HepG2 (cell line): ENCODE measurements at regions not wholly inside any gene's neighbourhood (a gene's known extent, or its start where the extent isn't known, plus 50 kb on each side); places are given as distances from the start of the nearest gene placed in this dataset.

ENCODE experiments used
- ATAC-seq: fragments of 200-7000 bp; cut with Tn5 transposase; 3 replicates; pipeline ENCODE4 v1.9.1; 2020; ENCODE audit warnings: mild to moderate bottlenecking, moderate library complexity
- BruUV-seq: library from RNA; stranded (reverse); fragments of 400-500 nt; replicated peaks from 2 replicates; lab custom pipeline; 2021; lab: Mats Ljungman, UMichigan
- CTCF ChIA-PET: fragments of 300-600 bp; formaldehyde crosslinking; extraction: SDS; loops from one replicate; lab custom pipeline; 2021; ENCODE audit warnings: low total read pairs, inconsistent platforms, low intra/inter-chr PET ratio; lab: Yijun Ruan, JAX
- POLR2A ChIA-PET: fragments of 350-600 bp; sonication (Branson Sonifier 250); formaldehyde crosslinking; loops from one replicate; lab custom pipeline; 2020; ENCODE audit warnings: antibody characterized with exemption, inconsistent platforms; lab: Yijun Ruan, JAX
- DNase-seq: peaks from one replicate; pipeline ENCODE4 v3.0.0-alpha.2; 2015; ENCODE audit warnings: low spot score
- FAIRE-seq: peaks from 3 replicates; lab custom pipeline; 2011; peaks lifted over from hg19 to GRCh38; lab: Jason Lieb, UNC
- H2AFZ ChIP-seq: one replicate; pipeline ENCODE4 v1.6.1; 2011; ENCODE audit warnings: low read length, inconsistent platforms
- H3K27ac ChIP-seq: fragments of 300-600 bp; 3 replicates; pipeline ENCODE4 v1.8.0; 2011; ENCODE audit warnings: mixed run types, mild to moderate bottlenecking, mixed read lengths, low read length, inconsistent platforms; ENCODE audit not compliant: insufficient read depth; ENCODE audit errors: extremely low read length
- H3K27me3 ChIP-seq, 2 experiments: fragments of 200-600 bp in 1 of 2; 2 replicates in 1 of 2; 3 replicates in 1 of 2; pipeline versions ENCODE4 v1.6.0 to v1.8.0; 2011; ENCODE audit warnings: low read length in 2 of 2, mild to moderate bottlenecking in 2 of 2, moderate library complexity in 2 of 2, inconsistent platforms in 1 of 2; ENCODE audit not compliant: insufficient read depth in 2 of 2, control insufficient read depth in 1 of 2
- H3K36me3 ChIP-seq, 2 experiments: fragments of 200-600 bp in 1 of 2; replicated peaks in 1 of 2; 2 replicates in 1 of 2; 3 replicates in 1 of 2; pipeline versions ENCODE4 v1.5.1 to v1.8.0; 2011; ENCODE audit warnings: low read length in 2 of 2, inconsistent platforms in 1 of 2; ENCODE audit not compliant: insufficient read depth in 2 of 2, control insufficient read depth in 1 of 2
- H3K4me1 ChIP-seq: 2 replicates; pipeline ENCODE4 v1.5.1; 2012; ENCODE audit warnings: low read length, inconsistent platforms; ENCODE audit not compliant: insufficient read depth
- H3K4me2 ChIP-seq: 2 replicates; pipeline ENCODE4 v1.6.0; 2011; ENCODE audit warnings: low read depth, low read length, inconsistent platforms
- H3K4me3 ChIP-seq, 3 experiments: fragments of 200-600 bp in 1 of 3; sonication (generic), shearing (Covaris generic) in 1 of 3; replicated peaks in 1 of 3; 2 replicates each; pipeline ENCODE4 v1.5.1; 2011 to 2016; ENCODE audit warnings: low read length in 3 of 3, inconsistent platforms in 2 of 3, low read depth in 2 of 3, mild to moderate bottlenecking in 2 of 3, control low read depth in 1 of 3, mixed read lengths in 1 of 3; ENCODE audit not compliant: insufficient read depth in 1 of 3
- H3K79me2 ChIP-seq: one replicate; pipeline ENCODE4 v1.6.1; 2011; ENCODE audit warnings: low read length, inconsistent platforms; ENCODE audit not compliant: insufficient read depth
- H3K9ac ChIP-seq: 2 replicates; pipeline ENCODE4 v1.6.0; 2011; ENCODE audit warnings: mild to moderate bottlenecking, low read depth, low read length, inconsistent platforms; ENCODE audit not compliant: insufficient read depth
- H3K9me3 ChIP-seq: 2 replicates; pipeline ENCODE4 v1.5.1; 2012; ENCODE audit warnings: mild to moderate bottlenecking, low read length
- H4K20me1 ChIP-seq: 2 replicates; pipeline ENCODE4 v1.6.0; 2011; ENCODE audit warnings: inconsistent platforms, mild to moderate bottlenecking, low read length, moderate library complexity; ENCODE audit not compliant: insufficient read depth
- AHR ChIP-seq: IDR thresholded peaks from 2 replicates; pipeline ENCODE4 v1.6.1; 2018; ENCODE audit warnings: missing genetic modification reagents, missing compliant biosample characterization
- HNRNPK ChIP-seq: fragments of 200-400 bp; formaldehyde crosslinking; IDR thresholded peaks from 2 replicates; pipeline ENCODE4 v1.6.1; 2018; ENCODE audit warnings: low read length, low read depth, moderate library complexity, mild to moderate bottlenecking; ENCODE audit not compliant: poor library complexity, severe bottlenecking
- PHF5A ChIP-seq: IDR thresholded peaks from one replicate; pipeline ENCODE4 v1.6.1; 2018; ENCODE audit warnings: low read depth, missing genetic modification reagents; ENCODE audit not compliant: unreplicated experiment
- SIX1 ChIP-seq: sonication (generic); formaldehyde crosslinking; IDR thresholded peaks from 2 replicates; pipeline ENCODE4 v1.4.0; 2020; ENCODE audit warnings: missing genetic modification reagents, borderline replicate concordance
- ZMYM3 ChIP-seq: sonication (generic); formaldehyde crosslinking; IDR thresholded peaks from 2 replicates; pipeline ENCODE4 v1.5.1; 2020; ENCODE audit warnings: mild to moderate bottlenecking, missing genetic modification reagents
- in situ Hi-C: cut with HindIII; loops from 2 replicates; pipeline ENCODE4 v1.10.0; 2017; ENCODE audit warnings: low pct_unique_long_range_greater_than_20kb; ENCODE audit not compliant: extremely low pct_ligation_motif_present
- intact Hi-C: fragments of 100-400 bp; cut with micrococcal nuclease; formaldehyde crosslinking; loops from one replicate; pipeline ENCODE4 v1.10.0; 2022; ENCODE audit not compliant: unreplicated experiment
- TF ChIP-seq, protein P1 (sequence below): sonication (generic); formaldehyde crosslinking; conservative IDR thresholded peaks from 2 replicates; pipeline ENCODE4 v1.8.0; 2022; ENCODE audit warnings: mild to moderate bottlenecking, moderate library complexity, missing genetic modification reagents
- TF ChIP-seq, protein P2 (sequence below): IDR thresholded peaks from 2 replicates; pipeline ENCODE4 v1.6.1; 2016; ENCODE audit warnings: missing compliant biosample characterization, missing genetic modification reagents, borderline replicate concordance
- TF ChIP-seq, protein P3 (sequence below): sonication (generic); formaldehyde crosslinking; IDR thresholded peaks from 2 replicates; pipeline ENCODE4 v1.8.0; 2022; ENCODE audit warnings: mild to moderate bottlenecking, missing genetic modification reagents

DNA sequence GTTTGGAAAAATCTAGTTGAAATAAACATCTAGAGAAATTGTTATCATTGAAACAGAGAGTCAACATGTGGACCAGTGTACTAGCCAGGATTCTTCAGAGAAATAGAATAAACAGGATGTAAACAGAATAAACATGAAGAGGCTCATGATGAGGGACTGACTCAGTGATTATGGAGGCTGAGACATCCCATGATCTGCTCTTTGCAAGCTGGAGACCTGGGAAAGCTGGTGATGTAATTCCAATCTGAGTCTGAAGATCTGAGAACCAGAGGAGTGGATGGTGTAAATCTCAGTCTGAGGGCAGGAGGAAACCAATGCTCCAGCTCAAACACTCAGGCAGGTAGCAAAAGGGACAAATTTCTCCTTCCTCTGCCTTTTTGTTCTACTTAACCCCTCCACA lies 62.9 kb upstream of the FAM180A start:
- FAIRE-seq: no peak
- Histone ChIP-seq H3K27me3 (peaks cover 3 to 38% of the 10 kb centered on the region in 2 experiments; a peak in 3 of 5 replicates), H3K9me3 (no peaks in the 10 kb centered on the region), H3K4me2 (no peak overlapping the region), H3K4me1 (peaks cover 10% of the 10 kb centered on the region; the same call in 1 of the 2 replicates), H3K27ac (no peak overlapping the region), H2AFZ (no peak overlapping the region), H4K20me1 (no peaks in the 10 kb centered on the region), H3K79me2 (no peaks in the 10 kb centered on the region), H3K9ac (no peak overlapping the region), H3K4me3 (no peak overlapping the region), H3K36me3 (no peaks in the 10 kb centered on the region)
- ATAC-seq: no peak
- ChIA-PET POLR2A (no interaction called here), CTCF (no interaction called here)
- in situ Hi-C loops (no loop called here), intact Hi-C loops (no loop called here)
- TF ChIP-seq, protein P1, sequence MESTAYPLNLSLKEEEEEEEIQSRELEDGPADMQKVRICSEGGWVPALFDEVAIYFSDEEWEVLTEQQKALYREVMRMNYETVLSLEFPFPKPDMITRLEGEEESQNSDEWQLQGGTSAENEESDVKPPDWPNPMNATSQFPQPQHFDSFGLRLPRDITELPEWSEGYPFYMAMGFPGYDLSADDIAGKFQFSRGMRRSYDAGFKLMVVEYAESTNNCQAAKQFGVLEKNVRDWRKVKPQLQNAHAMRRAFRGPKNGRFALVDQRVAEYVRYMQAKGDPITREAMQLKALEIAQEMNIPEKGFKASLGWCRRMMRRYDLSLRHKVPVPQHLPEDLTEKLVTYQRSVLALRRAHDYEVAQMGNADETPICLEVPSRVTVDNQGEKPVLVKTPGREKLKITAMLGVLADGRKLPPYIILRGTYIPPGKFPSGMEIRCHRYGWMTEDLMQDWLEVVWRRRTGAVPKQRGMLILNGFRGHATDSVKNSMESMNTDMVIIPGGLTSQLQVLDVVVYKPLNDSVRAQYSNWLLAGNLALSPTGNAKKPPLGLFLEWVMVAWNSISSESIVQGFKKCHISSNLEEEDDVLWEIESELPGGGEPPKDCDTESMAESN (CRISPR knock-in tag): no peak
- TF ChIP-seq, protein P2, sequence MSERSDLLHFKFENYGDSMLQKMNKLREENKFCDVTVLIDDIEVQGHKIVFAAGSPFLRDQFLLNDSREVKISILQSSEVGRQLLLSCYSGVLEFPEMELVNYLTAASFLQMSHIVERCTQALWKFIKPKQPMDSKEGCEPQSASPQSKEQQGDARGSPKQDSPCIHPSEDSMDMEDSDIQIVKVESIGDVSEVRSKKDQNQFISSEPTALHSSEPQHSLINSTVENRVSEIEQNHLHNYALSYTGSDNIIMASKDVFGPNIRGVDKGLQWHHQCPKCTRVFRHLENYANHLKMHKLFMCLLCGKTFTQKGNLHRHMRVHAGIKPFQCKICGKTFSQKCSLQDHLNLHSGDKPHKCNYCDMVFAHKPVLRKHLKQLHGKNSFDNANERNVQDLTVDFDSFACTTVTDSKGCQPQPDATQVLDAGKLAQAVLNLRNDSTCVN (CRISPR knock-in tag): no peak
- no peak for TF ChIP-seq AHR (CRISPR knock-in tag)
- TF ChIP-seq PHF5A: no peak
- TF ChIP-seq, protein P3, sequence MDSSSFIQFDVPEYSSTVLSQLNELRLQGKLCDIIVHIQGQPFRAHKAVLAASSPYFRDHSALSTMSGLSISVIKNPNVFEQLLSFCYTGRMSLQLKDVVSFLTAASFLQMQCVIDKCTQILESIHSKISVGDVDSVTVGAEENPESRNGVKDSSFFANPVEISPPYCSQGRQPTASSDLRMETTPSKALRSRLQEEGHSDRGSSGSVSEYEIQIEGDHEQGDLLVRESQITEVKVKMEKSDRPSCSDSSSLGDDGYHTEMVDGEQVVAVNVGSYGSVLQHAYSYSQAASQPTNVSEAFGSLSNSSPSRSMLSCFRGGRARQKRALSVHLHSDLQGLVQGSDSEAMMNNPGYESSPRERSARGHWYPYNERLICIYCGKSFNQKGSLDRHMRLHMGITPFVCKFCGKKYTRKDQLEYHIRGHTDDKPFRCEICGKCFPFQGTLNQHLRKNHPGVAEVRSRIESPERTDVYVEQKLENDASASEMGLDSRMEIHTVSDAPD (CRISPR knock-in tag): no peak
- no peak for TF ChIP-seq HNRNPK
- no peak for TF ChIP-seq ZMYM3 (CRISPR knock-in tag)
- no peak for TF ChIP-seq SIX1 (CRISPR knock-in tag)
- no peak for DNase-seq
- BruUV-seq: no TSS peak
